ENCODE measurements at regions not wholly inside any gene's neighbourhood (a gene's known extent, or its start where the extent isn't known, plus 50 kb on each side); places are given as distances from the start of the nearest gene placed in this dataset.

- no peak for TF ChIP-seq SMC3 (IDR thresholded peaks at IDR 0.05; ENCODE audit: low read depth, low read length)
- no peak for TF ChIP-seq TAF1 (IDR thresholded peaks at IDR 0.05; ENCODE audit: borderline replicate concordance, low read depth, low read length)
- peak; percentile 35; the same call in 1 of the 2 replicates for TF ChIP-seq FOSL2 (IDR thresholded peaks at IDR 0.05; ENCODE audit: borderline replicate concordance, low read depth)
- TF ChIP-seq USF2 (IDR thresholded peaks at IDR 0.05; ENCODE audit: borderline replicate concordance, low read depth, low read length): no peak
- TF ChIP-seq GABPA (IDR thresholded peaks at IDR 0.05; ENCODE audit: low read depth): no peak; the same call in 1 of the 2 replicates
- no peak for TF ChIP-seq FOXJ3 (CRISPR knock-in tag; IDR thresholded peaks at IDR 0.05)
- peak; percentile 48 for TF ChIP-seq TCF12 (IDR thresholded peaks at IDR 0.05)
- TF ChIP-seq GATA2 (CRISPR knock-in tag; IDR thresholded peaks at IDR 0.05): no peak
- no peak for TF ChIP-seq SIN3A (IDR thresholded peaks at IDR 0.05; ENCODE audit: borderline replicate concordance, low read depth, low read length)
Observed at GRCh38 chr2:215711471-215712034, 275.7 kb upstream of the FN1 start (continued).

- no peak overlapping the region for H2AFZ ChIP-seq (ENCODE audit: low read depth)
- H3K9ac ChIP-seq: no peak overlapping the region
- peaks cover 0 to 36% of the 10 kb centered on the region in 2 experiments; a peak in 2 of 4 replicates for H3K4me1 ChIP-seq (ENCODE audit: control insufficient read depth in 1 of 2, insufficient read depth in 2 of 2, low read depth in 1 of 2, low read length in 1 of 2)
- peaks cover 18% of the 10 kb centered on the region for H3F3A ChIP-seq (replicated peaks; ENCODE audit: insufficient read depth)
- H3K4me2 ChIP-seq: no peak overlapping the region
- no peak for DNase-seq
- H3K9me3 ChIP-seq: no peaks in the 10 kb centered on the region
- WGBS (ENCODE audit: low lambda C conversion rate): 94% methylated on average over 7 of the region's 7 CpGs
- TF ChIP-seq CTCF (IDR thresholded peaks at IDR 0.05) (no peak), FOSL2 (IDR thresholded peaks at IDR 0.05; ENCODE audit: borderline replicate concordance, low read depth) (no peak), FOXM1 (IDR thresholded peaks at IDR 0.05; ENCODE audit: low read depth) (no peak), RXRA (IDR thresholded peaks at IDR 0.05; ENCODE audit: borderline replicate concordance, low read depth) (no peak), RFX5 (IDR thresholded peaks at IDR 0.05; ENCODE audit: low read length) (no peak), USF1 (IDR thresholded peaks at IDR 0.05; ENCODE audit: borderline replicate concordance, low read depth) (no peak)
- no peaks in the 10 kb centered on the region for H3K9me2 ChIP-seq
- no peaks in the 10 kb centered on the region for H3K27me3 ChIP-seq (ENCODE audit: insufficient read depth)
- H3K4me3 ChIP-seq (ENCODE audit: low read depth in 2 of 2, low read length in 1 of 2): no peak overlapping the region
- no peaks in the 10 kb centered on the region for H3K79me2 ChIP-seq (ENCODE audit: insufficient read depth)
- H3K27ac ChIP-seq (ENCODE audit: low read depth in 2 of 2, low read length in 1 of 2): no peak overlapping the region
- H4K20me1 ChIP-seq (ENCODE audit: insufficient read depth): no peaks in the 10 kb centered on the region
- POLR2A ChIA-PET: no interaction called here
- H3K36me3 ChIP-seq (replicated peaks in 1 of 2; ENCODE audit: control insufficient read depth in 1 of 2, insufficient read depth in 2 of 2, low read length in 1 of 2): no peaks in the 10 kb centered on the region
- CTCF ChIA-PET: interaction anchor here (0.6 kb wide), 1 partner anchor 52 kb away, joined by 3 read pairs; no protein-coding TSS in a partner anchor
Observed at GRCh38 chr2:215707608-215708007, 271.7 kb upstream of the FN1 start.

Measured in SK-N-SH (cell line).